ENCODE measurements at regions not wholly inside any gene's neighbourhood (a gene's known extent, or its start where the extent isn't known, plus 50 kb on each side); places are given as distances from the start of the nearest gene placed in this dataset.

GRCh38 chr6:113539623-113540022 is 317.5 kb upstream of the MARCKS start:
- no peak for DNase-seq

GRCh38 chr6:113540466-113540865 is 316.7 kb upstream of the MARCKS start:
- no peak for DNase-seq

- DNase-seq = no peak
Observed at GRCh38 chr6:113551168-113551567, 306.0 kb upstream of the MARCKS start.

- no peak for DNase-seq
Observed at GRCh38 chr6:113556775-113557174, 300.4 kb upstream of the MARCKS start.

- no peak for DNase-seq
Observed at GRCh38 chr6:113558431-113558830, 298.7 kb upstream of the MARCKS start.

- peak; percentile 50 for DNase-seq
Observed at GRCh38 chr6:113558966-113559365, 298.2 kb upstream of the MARCKS start.

GRCh38 chr6:113560376-113560775 is 296.8 kb upstream of the MARCKS start:
- no peak for DNase-seq

- DNase-seq = peak; percentile 59
Observed at GRCh38 chr6:113560908-113561307, 296.2 kb upstream of the MARCKS start.

- DNase-seq = no peak
Observed at GRCh38 chr6:113562248-113562647, 294.9 kb upstream of the MARCKS start.

- peak; percentile 54 for DNase-seq
Observed at GRCh38 chr6:113564371-113565171, 292.6 kb upstream of the MARCKS start.

- DNase-seq = no peak
Observed at GRCh38 chr6:113565306-113565705, 291.8 kb upstream of the MARCKS start.

GRCh38 chr6:113570161-113570560 is 287.0 kb upstream of the MARCKS start:
- DNase-seq = no peak

GRCh38 chr6:113570641-113571040 is 286.5 kb upstream of the MARCKS start:
- DNase-seq = peak; percentile 16

GRCh38 chr6:113574147-113574546 is 283.0 kb upstream of the MARCKS start:
- DNase-seq = peak; percentile 20

- no peak for DNase-seq
Observed at GRCh38 chr6:113576310-113576709, 280.8 kb upstream of the MARCKS start.

GRCh38 chr6:113578691-113579090 is 278.5 kb upstream of the MARCKS start:
- DNase-seq = no peak

GRCh38 chr6:113584767-113585166 is 272.4 kb upstream of the MARCKS start:
- DNase-seq = no peak

GRCh38 chr6:113585246-113585645 is 271.9 kb upstream of the MARCKS start:
- no peak for DNase-seq

- no peak for DNase-seq
Observed at GRCh38 chr6:113586413-113587077, 270.6 kb upstream of the MARCKS start.

GRCh38 chr6:113587078-113587699 is 270.0 kb upstream of the MARCKS start:
- no peak for DNase-seq

- DNase-seq = no peak
Observed at GRCh38 chr6:113588646-113589045, 268.5 kb upstream of the MARCKS start.

GRCh38 chr6:113591896-113592827 is 265.0 kb upstream of the MARCKS start:
- peak; percentile 88 for DNase-seq

- DNase-seq = no peak
Observed at GRCh38 chr6:113594726-113595125, 262.4 kb upstream of the MARCKS start.

All from dermis blood vessel endothelial cell (primary cell).